ENCODE measurements at regions not wholly inside any gene's neighbourhood (a gene's known extent, or its start where the extent isn't known, plus 50 kb on each side); places are given as distances from the start of the nearest gene placed in this dataset.

- Histone ChIP-seq H3K9me3 (ENCODE audit: insufficient read depth, low read depth, low read length) (no peaks in the 10 kb centered on the region), H3K9me2 (replicated peaks; ENCODE audit: low read depth, low read length) (no peaks in the 10 kb centered on the region), H3K4me1 (ENCODE audit: insufficient read depth, low read length, poor library complexity, severe bottlenecking) (no peaks in the 10 kb centered on the region), H4K20me1 (ENCODE audit: insufficient read depth, low read length, poor library complexity, severe bottlenecking) (no peaks in the 10 kb centered on the region), H3F3A (ENCODE audit: low read depth) (no peaks in the 10 kb centered on the region), H3K27me3 (ENCODE audit: insufficient read depth, low read length, poor library complexity, severe bottlenecking) (no peaks in the 10 kb centered on the region), H2AFZ (ENCODE audit: low read length) (no peak overlapping the region), H3K79me2 (ENCODE audit: insufficient read depth, low read length) (no peaks in the 10 kb centered on the region), H3K9ac (ENCODE audit: low read depth, low read length, poor library complexity, severe bottlenecking) (no peak overlapping the region), H3K4me3 (ENCODE audit: low read length, poor library complexity, severe bottlenecking) (no peak overlapping the region), H3K4me2 (ENCODE audit: low read depth, low read length, poor library complexity, severe bottlenecking) (no peak overlapping the region), H3K36me3 (ENCODE audit: insufficient read depth, low read length) (no peaks in the 10 kb centered on the region)
- no peak for TF ChIP-seq EZH2phosphoT487 (IDR thresholded peaks at IDR 0.05; ENCODE audit: borderline replicate concordance)
- TF ChIP-seq CTCF (conservative IDR thresholded peaks at IDR 0.05; ENCODE audit: low read length): no peak
These were observed 258.6 kb downstream of the EN1 start for GRCh38 chr2:118588850-118589249.

GRCh38 chr2:118586312-118586711 is 261.1 kb downstream of the EN1 start:
- no peaks in the 10 kb centered on the region for H3K9me2 ChIP-seq (replicated peaks; ENCODE audit: low read depth, low read length)
- H3K9ac ChIP-seq (ENCODE audit: low read depth, low read length, poor library complexity, severe bottlenecking): no peak overlapping the region
- no peaks in the 10 kb centered on the region for H3K36me3 ChIP-seq (ENCODE audit: insufficient read depth, low read length)
- H3K79me2 ChIP-seq (ENCODE audit: insufficient read depth, low read length): no peaks in the 10 kb centered on the region
- TF ChIP-seq CTCF (conservative IDR thresholded peaks at IDR 0.05; ENCODE audit: low read length) (no peak), EZH2phosphoT487 (IDR thresholded peaks at IDR 0.05; ENCODE audit: borderline replicate concordance) (no peak)
- H3K4me1 ChIP-seq (ENCODE audit: insufficient read depth, low read length, poor library complexity, severe bottlenecking): no peaks in the 10 kb centered on the region
- H3K4me2 ChIP-seq (ENCODE audit: low read depth, low read length, poor library complexity, severe bottlenecking): no peak overlapping the region
- H3K27me3 ChIP-seq (ENCODE audit: insufficient read depth, low read length, poor library complexity, severe bottlenecking): no peaks in the 10 kb centered on the region
- H3K4me3 ChIP-seq (ENCODE audit: low read length, poor library complexity, severe bottlenecking): no peak overlapping the region
- H3F3A ChIP-seq (ENCODE audit: low read depth): no peaks in the 10 kb centered on the region
- no peak overlapping the region for H2AFZ ChIP-seq (ENCODE audit: low read length)
- H3K9me3 ChIP-seq (ENCODE audit: insufficient read depth, low read depth, low read length): no peaks in the 10 kb centered on the region
- no peaks in the 10 kb centered on the region for H4K20me1 ChIP-seq (ENCODE audit: insufficient read depth, low read length, poor library complexity, severe bottlenecking)

- Histone ChIP-seq H3K4me1 (ENCODE audit: insufficient read depth, low read length, poor library complexity, severe bottlenecking) (no peaks in the 10 kb centered on the region), H3K9me2 (replicated peaks; ENCODE audit: low read depth, low read length) (no peaks in the 10 kb centered on the region), H3K27me3 (ENCODE audit: insufficient read depth, low read length, poor library complexity, severe bottlenecking) (no peaks in the 10 kb centered on the region), H3K36me3 (ENCODE audit: insufficient read depth, low read length) (no peaks in the 10 kb centered on the region), H3F3A (ENCODE audit: low read depth) (no peaks in the 10 kb centered on the region), H3K9me3 (ENCODE audit: insufficient read depth, low read depth, low read length) (no peaks in the 10 kb centered on the region), H3K9ac (ENCODE audit: low read depth, low read length, poor library complexity, severe bottlenecking) (no peak overlapping the region), H4K20me1 (ENCODE audit: insufficient read depth, low read length, poor library complexity, severe bottlenecking) (no peaks in the 10 kb centered on the region), H3K79me2 (ENCODE audit: insufficient read depth, low read length) (no peaks in the 10 kb centered on the region), H3K4me2 (ENCODE audit: low read depth, low read length, poor library complexity, severe bottlenecking) (no peak overlapping the region), H2AFZ (ENCODE audit: low read length) (no peak overlapping the region), H3K4me3 (ENCODE audit: low read length, poor library complexity, severe bottlenecking) (no peak overlapping the region)
- TF ChIP-seq EZH2phosphoT487 (IDR thresholded peaks at IDR 0.05; ENCODE audit: borderline replicate concordance): no peak
- TF ChIP-seq CTCF (conservative IDR thresholded peaks at IDR 0.05; ENCODE audit: low read length): no peak
These were observed 262.6 kb downstream of the EN1 start for GRCh38 chr2:118584877-118585276.
